A549 (cell line): ENCODE measurements at regions not wholly inside any gene's neighbourhood (a gene's known extent, or its start where the extent isn't known, plus 50 kb on each side); places are given as distances from the start of the nearest gene placed in this dataset.

Experiments
- RFX5 ChIP-seq: fragments of 450-650 bp; IDR thresholded peaks from 2 replicates; pipeline ENCODE4 v1.7.1; 2014; ENCODE audit warnings: antibody characterized with exemption, mild to moderate bottlenecking, moderate library complexity
- TF ChIP-seq, protein P1 (sequence below): fragments of >200 bp; sonication (Bioruptor Twin); formaldehyde crosslinking; IDR thresholded peaks from 3 replicates; pipeline ENCODE4 v1.5.1; 2016
- TF ChIP-seq, protein P2 (sequence below): IDR thresholded peaks from 2 replicates; pipeline ENCODE4 v1.6.1; 2012
- TF ChIP-seq, protein P3 (sequence below): fragments of 450-650 bp; IDR thresholded peaks from 2 replicates; pipeline ENCODE4 v1.6.1; 2014; ENCODE audit warnings: antibody characterized with exemption

DNA sequence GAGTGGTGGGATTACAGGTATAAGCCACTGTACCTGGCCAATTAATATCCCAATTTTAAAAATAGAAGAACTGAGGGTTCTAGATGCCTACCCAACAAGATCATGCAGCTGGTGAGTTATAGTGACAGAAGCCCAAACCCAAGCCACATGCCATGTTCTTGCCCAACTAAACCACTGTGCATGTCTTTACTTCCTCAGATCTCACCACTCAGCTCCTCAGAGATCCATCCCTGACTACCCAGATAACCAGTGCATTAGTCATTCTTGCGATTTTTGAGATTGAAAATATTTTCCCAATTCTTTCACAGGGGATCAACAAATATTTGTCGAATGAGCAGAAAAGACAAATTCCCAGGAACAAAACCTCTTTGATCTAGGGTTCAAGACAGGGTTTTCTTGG lies 303.1 kb downstream of the CBLN1 start:
- TF ChIP-seq, protein P1, sequence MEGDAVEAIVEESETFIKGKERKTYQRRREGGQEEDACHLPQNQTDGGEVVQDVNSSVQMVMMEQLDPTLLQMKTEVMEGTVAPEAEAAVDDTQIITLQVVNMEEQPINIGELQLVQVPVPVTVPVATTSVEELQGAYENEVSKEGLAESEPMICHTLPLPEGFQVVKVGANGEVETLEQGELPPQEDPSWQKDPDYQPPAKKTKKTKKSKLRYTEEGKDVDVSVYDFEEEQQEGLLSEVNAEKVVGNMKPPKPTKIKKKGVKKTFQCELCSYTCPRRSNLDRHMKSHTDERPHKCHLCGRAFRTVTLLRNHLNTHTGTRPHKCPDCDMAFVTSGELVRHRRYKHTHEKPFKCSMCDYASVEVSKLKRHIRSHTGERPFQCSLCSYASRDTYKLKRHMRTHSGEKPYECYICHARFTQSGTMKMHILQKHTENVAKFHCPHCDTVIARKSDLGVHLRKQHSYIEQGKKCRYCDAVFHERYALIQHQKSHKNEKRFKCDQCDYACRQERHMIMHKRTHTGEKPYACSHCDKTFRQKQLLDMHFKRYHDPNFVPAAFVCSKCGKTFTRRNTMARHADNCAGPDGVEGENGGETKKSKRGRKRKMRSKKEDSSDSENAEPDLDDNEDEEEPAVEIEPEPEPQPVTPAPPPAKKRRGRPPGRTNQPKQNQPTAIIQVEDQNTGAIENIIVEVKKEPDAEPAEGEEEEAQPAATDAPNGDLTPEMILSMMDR, result no peak
- TF ChIP-seq, protein P2, sequence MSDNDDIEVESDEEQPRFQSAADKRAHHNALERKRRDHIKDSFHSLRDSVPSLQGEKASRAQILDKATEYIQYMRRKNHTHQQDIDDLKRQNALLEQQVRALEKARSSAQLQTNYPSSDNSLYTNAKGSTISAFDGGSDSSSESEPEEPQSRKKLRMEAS, result no peak
- no peak for TF ChIP-seq RFX5
- TF ChIP-seq, protein P3, sequence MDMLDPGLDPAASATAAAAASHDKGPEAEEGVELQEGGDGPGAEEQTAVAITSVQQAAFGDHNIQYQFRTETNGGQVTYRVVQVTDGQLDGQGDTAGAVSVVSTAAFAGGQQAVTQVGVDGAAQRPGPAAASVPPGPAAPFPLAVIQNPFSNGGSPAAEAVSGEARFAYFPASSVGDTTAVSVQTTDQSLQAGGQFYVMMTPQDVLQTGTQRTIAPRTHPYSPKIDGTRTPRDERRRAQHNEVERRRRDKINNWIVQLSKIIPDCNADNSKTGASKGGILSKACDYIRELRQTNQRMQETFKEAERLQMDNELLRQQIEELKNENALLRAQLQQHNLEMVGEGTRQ, result no peak
